SHP77 treated with DMSO at 0.1 percent for 48 hours (cell line): ENCODE measurements at regions not wholly inside any gene's neighbourhood (a gene's known extent, or its start where the extent isn't known, plus 50 kb on each side); places are given as distances from the start of the nearest gene placed in this dataset.

ENCODE experiments used
- DNase-seq: peaks from one replicate; lab custom pipeline; 2025; lab: John Stamatoyannopoulos, UW

DNA sequence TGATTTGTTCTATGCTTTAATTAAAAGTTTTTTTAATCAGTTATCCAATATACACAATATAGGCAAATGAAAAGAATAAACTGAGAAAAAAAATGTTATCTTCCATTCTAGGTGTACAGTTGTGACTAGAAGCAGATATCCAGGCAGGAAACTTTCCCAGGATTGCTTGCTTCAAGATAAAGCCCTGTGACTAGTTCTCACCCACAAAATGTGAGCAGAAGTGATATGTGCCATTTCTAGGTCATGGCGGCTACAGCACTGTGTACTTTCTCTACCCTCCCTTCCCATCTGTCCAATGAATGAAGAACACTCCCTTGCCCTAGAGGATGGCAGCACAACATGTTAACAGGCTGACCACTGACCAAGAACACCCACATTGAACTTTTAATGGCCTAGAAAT lies 110.5 kb upstream of the STT3B start:
- DNase-seq = no peak

- DNase-seq = no peak
These were observed 109.2 kb upstream of the STT3B start for GRCh38 chr3:31423482-31423881.

GRCh38 chr3:31425401-31425800 lies 107.3 kb upstream of the STT3B start:
- no peak for DNase-seq

- no peak for DNase-seq
These were observed 105.1 kb upstream of the STT3B start for GRCh38 chr3:31427623-31428022.

DNA sequence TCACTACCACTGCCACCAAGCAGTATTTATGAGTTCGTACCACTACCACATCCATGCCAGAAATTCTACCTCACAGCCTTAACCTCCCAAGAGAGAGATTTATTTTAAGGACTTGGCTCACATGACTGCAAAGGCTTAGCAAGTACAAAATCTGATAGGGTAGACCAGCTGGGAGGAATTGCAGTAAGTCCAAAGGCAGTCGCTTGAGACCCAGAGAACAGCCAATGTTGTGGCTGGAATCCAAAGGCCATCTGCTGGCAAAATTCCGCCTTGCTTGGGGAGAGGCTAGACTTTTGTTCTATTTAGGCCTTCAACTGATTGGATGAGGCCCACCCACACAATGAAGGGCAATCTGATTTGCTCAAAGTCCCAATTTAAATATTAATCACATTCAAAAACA lies 101.4 kb upstream of the STT3B start:
- no peak for DNase-seq

DNA sequence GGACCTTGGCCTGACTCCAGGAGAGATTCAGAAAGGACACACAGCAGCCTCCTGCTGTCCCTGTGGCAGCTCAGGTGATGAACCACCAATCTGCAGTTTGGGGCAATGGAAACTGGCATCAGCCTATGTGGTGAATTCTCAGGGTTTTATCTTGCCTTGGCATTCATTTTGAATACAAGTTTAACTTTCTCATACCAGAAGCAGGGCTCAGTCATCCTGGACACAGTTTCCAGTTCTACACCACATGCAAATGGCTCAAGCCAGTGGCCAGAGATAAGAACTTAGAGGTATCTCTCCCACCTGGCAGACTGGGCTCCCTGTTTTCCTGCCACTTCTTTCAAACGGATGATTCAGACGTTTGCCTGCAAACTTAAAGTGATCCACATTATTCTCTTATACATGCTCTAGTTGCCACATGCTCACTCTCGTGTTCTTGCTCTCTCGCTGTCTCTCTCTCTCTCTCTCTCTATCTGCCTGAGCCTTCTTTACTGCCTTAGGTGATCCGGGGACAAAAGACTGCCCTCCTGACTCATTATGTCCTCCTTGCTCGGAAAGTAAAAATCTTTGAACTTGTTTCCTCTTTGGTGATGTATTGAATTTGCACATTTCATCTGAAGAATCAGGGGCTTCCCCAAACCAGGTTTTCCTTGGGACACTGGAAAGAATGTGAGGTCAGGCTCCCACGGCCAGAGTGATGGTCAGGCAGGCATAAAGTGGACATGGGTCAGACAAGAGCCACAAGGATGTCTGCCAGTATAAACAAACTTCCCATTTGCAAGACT lies 99.6 kb upstream of the STT3B start:
- DNase-seq = no peak

- no peak for DNase-seq
These were observed 99.1 kb upstream of the STT3B start for GRCh38 chr3:31433679-31433992.

GRCh38 chr3:31434819-31435218 lies 97.9 kb upstream of the STT3B start:
- DNase-seq = no peak

DNA sequence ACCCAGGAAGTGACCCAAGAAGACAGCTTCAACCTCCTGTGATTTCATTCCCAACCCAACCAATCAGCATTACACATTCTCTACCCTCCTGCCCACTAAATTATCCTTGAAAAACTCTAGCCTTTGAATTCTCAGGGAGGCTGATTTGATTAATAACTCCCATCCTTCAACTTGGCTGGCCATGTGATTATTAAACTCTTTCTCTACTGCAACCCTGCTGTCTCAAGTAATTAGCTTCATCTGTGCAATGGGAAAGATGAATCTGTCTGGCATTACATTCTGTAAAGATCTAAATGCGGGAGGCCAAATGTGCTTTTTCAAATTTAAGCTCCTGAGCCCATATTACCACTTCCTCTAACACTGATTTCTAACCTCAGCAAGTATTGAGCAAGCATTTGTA lies 95.9 kb upstream of the STT3B start:
- DNase-seq = no peak

GRCh38 chr3:31438742-31439141 lies 94.0 kb upstream of the STT3B start:
- DNase-seq = no peak

GRCh38 chr3:31439890-31440750 lies 92.6 kb upstream of the STT3B start:
- no peak for DNase-seq

GRCh38 chr3:31440878-31441277 lies 91.8 kb upstream of the STT3B start:
- DNase-seq = no peak

- DNase-seq = no peak
These were observed 90.0 kb upstream of the STT3B start for GRCh38 chr3:31442755-31443154.

DNA sequence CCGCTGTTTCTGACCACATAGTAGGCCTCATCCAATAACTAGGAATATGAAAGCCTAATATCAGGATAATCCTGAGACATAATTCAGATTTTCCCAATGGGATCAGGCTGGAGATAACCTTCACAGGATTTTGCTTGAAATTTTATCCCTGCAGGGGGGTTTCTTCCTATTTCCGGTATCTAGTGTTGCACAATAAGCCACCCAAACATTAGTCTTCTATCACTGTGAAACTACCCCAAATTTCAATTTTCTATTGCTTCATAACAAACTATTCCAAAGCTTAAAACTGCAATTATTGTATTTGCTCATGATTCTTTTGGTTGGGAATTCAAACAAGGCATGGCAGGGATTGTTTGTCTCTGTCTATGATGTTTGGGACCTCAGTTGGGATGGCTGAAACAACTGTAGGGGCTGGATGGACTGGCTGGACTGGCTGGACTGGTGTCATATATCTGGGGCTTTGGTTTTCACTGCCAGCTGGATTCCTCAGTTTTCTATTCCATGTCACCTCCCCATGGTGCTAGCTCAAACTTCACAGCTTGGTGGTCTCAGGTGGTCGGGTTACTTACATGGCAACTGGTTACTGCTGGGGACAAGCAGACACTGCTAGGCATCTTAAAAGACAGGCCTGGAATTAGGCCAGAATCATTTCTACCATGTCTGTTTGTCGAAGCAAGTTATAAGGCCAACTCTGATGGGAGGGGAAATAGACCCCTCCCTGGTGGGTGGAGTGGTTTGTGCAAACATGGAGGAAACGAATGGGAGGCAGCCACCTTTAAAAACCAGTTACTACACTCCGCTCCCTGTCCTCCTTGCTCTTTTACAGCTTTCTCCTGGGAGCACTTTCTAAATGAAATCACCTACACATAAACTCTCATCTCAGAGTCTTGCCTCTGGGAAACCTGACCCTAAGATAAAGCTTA lies 88.2 kb upstream of the STT3B start:
- DNase-seq = no peak

DNA sequence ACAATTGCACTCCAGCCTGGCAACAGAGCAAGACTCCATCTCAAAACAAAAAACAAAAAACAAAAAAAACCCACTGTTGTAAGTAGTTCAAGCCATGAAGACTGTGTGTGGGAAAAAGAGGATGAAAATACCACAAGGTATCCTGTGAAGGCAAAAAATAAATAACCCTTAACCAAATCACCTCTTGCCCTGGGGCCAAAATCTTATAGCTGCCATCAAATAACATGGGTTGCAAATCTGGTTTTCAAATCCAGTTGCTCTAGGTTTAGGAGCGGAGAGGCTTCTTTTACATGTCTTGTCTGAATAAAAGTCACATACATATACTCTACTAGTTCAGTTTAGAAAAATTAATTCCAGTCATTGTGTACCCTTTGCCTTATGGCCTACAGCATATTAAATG lies 87.0 kb upstream of the STT3B start:
- no peak for DNase-seq

- no peak for DNase-seq
These were observed 84.5 kb upstream of the STT3B start for GRCh38 chr3:31448035-31448881.

- DNase-seq = no peak
These were observed 83.9 kb upstream of the STT3B start for GRCh38 chr3:31448882-31449243.

DNA sequence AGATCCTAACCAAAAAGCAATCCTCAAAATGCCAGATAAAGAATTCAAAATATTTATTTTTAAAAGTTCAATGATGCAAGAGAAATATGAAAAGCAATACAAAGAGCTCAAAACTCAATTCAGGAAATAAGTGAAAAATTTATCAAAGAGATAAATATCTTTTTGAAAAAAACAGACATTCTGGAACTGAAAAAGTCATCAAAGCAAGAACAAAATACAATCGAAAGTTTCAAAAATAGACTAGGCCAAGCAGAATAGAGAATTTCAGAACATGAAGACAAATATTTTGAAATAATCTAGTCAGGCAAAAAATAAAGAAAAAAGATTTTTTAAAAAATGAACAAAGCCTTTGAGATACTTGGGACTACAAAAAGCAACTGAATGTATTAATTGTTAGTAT lies 83.4 kb upstream of the STT3B start:
- no peak for DNase-seq

DNA sequence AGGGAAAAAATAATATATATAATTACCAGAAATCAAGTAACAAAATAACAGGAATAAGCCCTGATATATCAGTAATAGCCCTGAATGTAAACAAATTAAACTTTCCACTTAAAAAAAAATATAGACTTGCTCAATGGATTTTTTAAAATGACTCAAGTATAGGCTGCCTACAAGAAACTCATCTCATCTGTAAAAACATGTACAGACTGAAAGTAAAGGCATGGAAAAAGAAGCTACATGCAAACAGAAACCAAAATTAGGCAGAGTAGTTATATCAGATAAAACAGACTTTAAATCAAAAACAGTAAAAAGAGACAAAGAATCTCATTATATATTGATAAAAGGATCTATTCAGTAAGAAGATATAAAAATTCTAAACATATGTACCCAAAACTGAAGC lies 82.4 kb upstream of the STT3B start:
- no peak for DNase-seq

GRCh38 chr3:31452495-31453106 lies 80.1 kb upstream of the STT3B start:
- no peak for DNase-seq

DNA sequence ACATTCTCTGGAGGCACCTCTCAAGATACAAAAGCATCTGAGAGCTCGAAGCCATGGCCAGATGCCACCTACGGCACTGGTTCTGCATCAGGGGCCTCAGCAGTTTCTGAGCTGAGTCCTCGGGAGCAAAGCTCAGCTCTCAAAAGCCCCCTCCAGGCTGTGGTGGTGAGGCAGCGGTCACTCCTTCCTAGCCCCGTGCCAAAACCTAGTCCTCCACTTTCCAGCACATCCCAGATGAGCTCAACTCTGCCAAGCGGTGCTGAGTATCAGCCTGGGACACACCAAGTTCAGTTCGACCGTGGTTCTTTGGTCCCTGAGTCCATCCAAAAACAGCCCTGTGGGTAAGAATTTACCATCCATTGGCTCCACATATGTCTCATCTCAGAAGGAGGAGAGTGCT lies 79.3 kb upstream of the STT3B start:
- DNase-seq = no peak
